GM18507 (cell line): ENCODE measurements at regions not wholly inside any gene's neighbourhood (a gene's known extent, or its start where the extent isn't known, plus 50 kb on each side); places are given as distances from the start of the nearest gene placed in this dataset.
"Not testable (repeated sequence)": the region's sequence is repeated elsewhere in the genome, so short reads cannot be mapped to it uniquely, and the experiment has no call there.

Experiments used
- DNase-seq: peaks from one replicate; pipeline ENCODE4 v3.0.0; 2011; ENCODE audit warnings: low read depth; ENCODE audit not compliant: insufficient read length; ENCODE audit errors: extremely low spot score
- FAIRE-seq: peaks from 2 replicates; lab custom pipeline; 2011; peaks lifted over from hg19 to GRCh38; lab: Jason Lieb, UNC

DNA sequence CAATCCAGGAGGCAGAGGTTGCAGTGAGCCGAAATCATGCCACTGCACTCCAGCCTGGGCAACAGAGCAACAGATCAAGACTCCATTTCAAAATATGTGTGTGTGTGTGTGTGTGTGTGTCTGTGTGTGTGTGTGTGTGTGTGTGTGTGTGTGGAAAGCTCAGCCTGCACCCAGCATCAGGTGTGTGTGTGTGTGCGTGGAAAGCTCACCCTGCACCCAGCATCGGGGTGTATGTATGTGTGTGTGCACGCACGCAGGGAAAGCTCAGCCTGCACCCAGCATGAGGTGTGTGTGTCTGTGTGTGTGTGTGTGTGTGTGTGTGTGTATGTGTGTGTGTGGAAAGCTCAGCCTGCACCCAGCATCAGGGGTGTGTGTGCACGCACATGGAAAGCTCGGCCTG, 193.8 kb downstream of the MN1 start:
- not testable (repeated sequence) for FAIRE-seq, DNase-seq

DNA sequence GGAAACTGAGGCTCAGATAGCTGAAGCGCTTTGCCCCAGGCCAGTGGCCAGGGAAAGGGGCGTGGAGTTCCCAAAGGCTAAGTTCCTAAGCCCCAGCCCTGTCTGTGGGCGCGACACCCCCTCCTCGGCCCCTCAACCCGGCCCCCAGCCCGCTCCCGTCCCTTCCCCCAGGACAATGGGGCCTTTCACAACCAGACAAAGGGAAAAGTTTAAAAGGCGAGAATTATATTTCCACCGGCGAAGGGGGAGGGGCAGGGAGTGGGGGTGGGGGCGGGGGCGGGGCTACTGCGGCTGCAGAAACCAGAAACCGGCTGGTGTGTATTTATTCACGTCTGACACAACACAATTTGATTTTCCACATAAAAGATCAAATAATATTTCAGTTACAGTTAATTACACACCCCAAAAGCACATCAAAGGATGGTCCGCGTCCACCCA, 192.1 kb downstream of the MN1 start:
- DNase-seq (no peak), FAIRE-seq (no peak)

GRCh38 chr22:27610164-27610563, 191.4 kb downstream of the MN1 start:
- not testable (repeated sequence) for DNase-seq, FAIRE-seq

DNA sequence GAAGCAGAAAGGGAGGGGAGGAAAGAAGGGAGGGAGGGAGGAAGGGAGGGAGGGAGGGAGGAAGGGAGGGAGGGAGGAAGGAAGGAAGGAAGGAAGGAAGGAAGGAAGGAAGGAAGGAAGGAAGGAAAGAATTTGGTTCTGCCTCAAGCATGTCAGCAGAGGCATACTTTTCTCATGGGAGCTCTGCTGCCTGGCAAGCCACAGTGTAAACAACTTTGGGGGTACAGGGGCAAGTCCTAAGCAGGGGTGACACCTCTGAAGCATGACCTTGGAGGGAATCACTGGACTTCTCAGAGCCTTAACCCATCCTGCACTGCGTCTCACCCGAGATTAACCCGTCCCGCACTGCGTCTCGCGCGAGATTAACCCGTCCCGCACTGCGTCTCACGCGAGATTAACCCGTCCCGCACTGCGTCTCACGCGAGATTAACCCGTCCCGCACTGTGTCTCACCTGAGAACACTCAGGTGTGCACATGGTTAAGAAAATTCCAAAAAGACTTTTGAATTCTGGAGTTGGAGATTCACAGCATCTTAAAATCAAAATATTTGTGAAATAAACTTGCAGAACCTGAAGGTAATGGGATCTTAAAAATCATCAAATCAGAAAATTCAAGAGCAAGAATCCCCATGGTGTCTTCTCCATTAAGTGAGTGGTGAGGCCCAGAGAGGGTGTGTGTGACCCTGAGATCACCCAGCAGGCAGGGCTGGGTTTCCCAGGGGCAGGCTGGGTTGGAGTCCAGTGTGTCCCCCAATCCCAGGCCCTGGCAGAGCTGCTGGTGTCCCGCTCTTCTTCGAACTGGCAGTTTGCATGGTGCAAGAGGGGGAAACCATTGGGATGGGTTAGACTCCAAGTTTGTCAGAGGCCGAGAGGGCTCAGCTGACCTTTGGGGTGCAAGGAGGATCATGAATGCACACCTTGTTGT, 190.4 kb downstream of the MN1 start:
- no peak for DNase-seq
- no peak for FAIRE-seq

GRCh38 chr22:27612115-27612514, 189.4 kb downstream of the MN1 start:
- FAIRE-seq, result no peak
- DNase-seq, result no peak

- DNase-seq (no peak), FAIRE-seq (no peak)
These were observed 188.2 kb downstream of the MN1 start for GRCh38 chr22:27613099-27614005.

DNA sequence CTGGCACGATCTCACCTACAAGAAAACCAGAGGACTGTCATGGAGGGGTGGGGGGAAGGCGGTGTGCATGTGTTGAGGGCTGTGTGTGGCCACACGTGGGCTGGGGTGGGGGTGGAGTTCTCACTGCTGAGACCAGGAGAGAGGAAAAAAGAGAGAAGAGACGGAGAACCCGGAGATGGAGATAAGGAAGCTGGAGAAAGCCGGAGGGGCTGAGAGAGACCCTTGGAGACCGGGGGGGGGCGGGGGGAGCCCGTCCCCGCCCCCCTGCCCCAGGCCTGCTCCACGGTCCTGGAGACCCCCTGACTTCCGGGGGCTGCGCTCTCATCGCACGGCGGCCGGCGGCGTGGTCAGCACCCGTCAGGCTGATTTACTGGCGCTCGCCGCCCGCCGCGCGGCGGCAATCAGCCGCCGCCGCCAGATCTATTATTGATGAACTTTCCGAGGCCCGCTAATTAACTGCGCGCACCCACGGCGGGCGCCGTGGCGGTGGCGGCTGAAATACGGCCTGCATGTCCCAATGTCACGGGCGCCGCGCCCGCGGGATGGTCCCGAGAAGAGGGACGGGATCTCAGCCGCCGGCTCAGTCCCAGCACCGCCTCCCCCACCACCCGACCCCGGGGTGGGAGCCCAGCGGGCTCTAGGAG, 187.4 kb downstream of the MN1 start:
- DNase-seq, result no peak
- no peak for FAIRE-seq

- FAIRE-seq, result no peak
- no peak for DNase-seq
These were observed 186.9 kb downstream of the MN1 start for GRCh38 chr22:27614650-27615007.

GRCh38 chr22:27615408-27615807, 186.1 kb downstream of the MN1 start:
- no peak for FAIRE-seq

GRCh38 chr22:27616033-27616432, 185.5 kb downstream of the MN1 start:
- no peak for DNase-seq
- FAIRE-seq, result no peak

More at GRCh38 chr22:27615408-27615807, 186.1 kb downstream of the MN1 start:
- DNase-seq, result no peak

GRCh38 chr22:27617214-27617881, 184.2 kb downstream of the MN1 start:
- DNase-seq (no peak), FAIRE-seq (no peak)

GRCh38 chr22:27620367-27621154, 181.0 kb downstream of the MN1 start:
- no peak for FAIRE-seq
- no peak for DNase-seq

DNA sequence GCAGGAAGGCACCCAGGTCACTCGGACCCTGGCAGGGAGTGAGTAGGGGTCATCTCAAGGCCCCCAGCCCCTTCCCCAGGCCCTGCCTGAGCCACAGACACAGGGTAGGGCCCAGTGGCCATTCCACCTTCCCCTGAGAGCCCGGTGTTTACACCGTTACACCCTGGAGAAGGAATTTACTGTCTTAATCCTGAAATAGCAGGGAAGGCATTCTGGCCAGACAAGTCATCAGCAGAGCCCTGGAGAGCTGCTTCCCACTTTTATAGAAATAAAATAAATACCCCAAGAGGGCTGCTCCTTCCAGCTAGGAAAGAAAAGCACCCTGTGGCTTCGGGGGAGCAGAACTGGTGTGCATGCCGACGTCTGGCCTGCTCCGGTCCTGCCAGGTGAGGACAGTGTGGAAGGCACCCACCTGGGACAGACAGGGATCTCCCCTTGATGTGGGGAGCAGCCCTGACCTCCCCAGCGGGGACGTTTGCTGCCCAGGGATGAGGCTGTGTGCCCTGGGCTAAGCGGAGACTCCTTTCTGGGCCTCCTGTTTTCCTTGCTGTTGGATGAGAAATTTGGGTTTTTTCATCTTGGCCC, 180.0 kb downstream of the MN1 start:
- FAIRE-seq, result no peak
- DNase-seq, result no peak

GRCh38 chr22:27624042-27624441, 177.5 kb downstream of the MN1 start:
- DNase-seq (no peak), FAIRE-seq (no peak)

GRCh38 chr22:27624705-27625104, 176.9 kb downstream of the MN1 start:
- DNase-seq, result no peak
- FAIRE-seq, result no peak

DNA sequence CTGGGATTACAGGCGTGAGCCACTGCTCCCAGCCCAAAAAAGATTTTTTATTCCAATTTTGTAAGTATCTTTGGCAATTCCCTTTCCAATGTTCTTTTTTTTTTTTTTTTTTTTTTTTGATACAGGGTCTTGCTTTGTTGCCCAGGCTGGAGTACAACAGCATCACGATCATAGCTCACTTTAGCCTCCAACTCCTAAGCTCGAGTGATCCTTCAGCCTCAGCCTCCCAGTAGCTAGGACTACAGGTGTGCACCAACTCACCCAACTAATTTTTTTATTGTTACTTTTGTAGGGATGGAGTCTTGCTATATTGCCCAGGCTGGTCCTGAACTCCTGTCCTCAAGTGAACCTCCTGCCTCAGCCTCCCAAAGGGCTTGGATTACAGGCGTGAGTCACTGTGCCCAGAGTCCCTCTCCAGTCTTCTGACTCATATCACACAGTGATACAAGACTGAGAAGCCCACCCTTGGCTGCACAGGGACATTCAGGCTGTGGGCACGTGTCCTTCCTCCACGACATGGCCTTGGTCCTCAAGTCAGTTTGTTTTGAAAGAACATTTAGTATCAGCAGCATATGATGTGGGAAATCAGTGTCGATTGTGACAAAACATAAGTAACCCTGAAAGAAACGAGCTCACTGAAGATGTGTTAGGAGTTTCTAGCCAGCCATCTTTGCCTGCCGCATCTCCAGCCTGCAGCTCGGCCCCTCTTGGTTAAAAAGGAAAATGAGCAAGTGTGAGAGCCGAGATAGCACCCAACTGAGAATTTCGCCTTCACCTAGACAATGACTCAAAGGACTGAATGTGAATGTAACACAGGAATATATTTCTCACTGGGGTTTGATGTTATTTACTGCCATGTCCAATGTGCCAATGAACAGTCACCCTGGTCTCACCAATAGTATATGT, 175.5 kb downstream of the MN1 start:
- DNase-seq (no peak), FAIRE-seq (no peak)

DNA sequence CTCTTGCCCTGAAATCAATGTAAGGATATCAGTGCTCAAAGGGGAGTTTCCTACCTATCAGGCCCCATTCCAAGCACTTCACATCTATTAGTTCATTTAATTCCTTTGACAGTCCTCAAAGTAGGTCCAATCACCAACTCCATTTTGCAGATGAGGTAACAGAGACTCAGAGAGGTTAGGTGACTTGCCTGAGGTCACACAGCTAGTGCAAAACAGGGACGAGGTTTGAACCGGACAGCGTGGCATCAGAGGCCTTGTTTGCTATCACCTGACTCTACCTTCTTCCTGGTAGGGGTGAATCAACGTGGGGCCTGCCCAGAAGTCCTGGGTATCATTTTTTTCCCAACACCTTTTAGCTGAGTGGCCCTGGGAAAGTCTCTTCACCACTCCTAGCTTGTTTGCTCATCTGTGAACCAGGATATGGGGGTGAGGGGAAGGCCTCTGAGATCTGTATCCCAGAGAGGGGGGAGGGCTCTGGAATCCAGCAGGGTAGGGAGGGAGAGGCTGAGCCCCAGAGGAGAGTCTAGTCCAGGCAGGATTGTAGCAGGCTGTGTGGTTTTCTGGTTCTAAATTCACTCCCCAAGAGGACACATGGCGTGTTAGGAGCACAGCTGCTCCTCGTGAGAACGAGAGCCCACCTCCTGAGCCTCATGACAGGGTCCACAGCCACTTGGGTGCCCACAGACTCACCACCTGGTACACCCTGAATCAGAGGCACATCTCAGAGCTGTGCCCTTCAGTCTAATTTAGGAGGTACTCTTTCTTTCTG, 174.7 kb downstream of the MN1 start:
- FAIRE-seq, result no peak

More for the DNA sequence above, 174.7 kb downstream of the MN1 start:
- DNase-seq, result no peak
